ENCODE measurements at regions not wholly inside any gene's neighbourhood (a gene's known extent, or its start where the extent isn't known, plus 50 kb on each side); places are given as distances from the start of the nearest gene placed in this dataset.

DNA sequence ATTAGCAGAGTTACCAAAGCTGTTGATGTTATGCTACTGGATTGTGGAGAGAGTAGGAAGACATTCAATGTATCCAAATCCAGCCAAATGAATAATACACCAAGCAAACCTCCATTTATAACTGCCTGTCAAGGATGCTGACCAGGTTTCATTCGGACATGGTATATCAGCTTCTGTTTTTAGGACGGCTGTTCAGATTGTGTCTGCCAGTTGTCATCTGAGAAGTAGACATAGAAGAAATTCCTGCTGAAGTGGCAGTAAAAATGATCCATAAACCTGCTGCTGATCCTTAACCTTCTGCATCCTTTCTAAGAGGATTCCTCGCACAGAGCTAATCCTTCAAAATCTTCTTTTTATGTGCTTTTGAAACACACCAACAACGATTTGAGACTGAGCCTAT lies 663.6 kb upstream of the PLXNA2 start (continued):
- TF ChIP-seq, protein P1, sequence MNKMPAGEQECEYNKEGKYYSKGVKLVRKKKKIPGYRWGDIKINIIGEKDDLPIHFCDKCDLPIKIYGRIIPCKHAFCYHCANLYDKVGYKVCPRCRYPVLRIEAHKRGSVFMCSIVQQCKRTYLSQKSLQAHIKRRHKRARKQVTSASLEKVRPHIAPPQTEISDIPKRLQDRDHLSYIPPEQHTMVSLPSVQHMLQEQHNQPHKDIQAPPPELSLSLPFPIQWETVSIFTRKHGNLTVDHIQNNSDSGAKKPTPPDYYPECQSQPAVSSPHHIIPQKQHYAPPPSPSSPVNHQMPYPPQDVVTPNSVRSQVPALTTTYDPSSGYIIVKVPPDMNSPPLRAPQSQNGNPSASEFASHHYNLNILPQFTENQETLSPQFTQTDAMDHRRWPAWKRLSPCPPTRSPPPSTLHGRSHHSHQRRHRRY (tag by site-specific recombination; IDR thresholded peaks at IDR 0.05), result no peak
- TF ChIP-seq, protein P2, sequence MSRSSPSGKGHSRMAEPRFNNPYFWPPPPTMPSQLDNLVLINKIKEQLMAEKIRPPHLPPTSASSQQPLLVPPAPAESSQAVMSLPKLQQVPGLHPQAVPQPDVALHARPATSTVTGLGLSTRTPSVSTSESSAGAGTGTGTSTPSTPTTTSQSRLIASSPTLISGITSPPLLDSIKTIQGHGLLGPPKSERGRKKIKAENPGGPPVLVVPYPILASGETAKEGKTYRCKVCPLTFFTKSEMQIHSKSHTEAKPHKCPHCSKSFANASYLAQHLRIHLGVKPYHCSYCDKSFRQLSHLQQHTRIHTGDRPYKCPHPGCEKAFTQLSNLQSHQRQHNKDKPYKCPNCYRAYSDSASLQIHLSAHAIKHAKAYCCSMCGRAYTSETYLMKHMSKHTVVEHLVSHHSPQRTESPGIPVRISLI (tag by site-specific recombination; IDR thresholded peaks at IDR 0.05), result no peak
- TF ChIP-seq ZNF335 (tag by site-specific recombination; conservative IDR thresholded peaks at IDR 0.05) (no peak), ZNF394 (tag by site-specific recombination; IDR thresholded peaks at IDR 0.05; ENCODE audit: borderline replicate concordance) (no peak)
- TF ChIP-seq, protein P3, sequence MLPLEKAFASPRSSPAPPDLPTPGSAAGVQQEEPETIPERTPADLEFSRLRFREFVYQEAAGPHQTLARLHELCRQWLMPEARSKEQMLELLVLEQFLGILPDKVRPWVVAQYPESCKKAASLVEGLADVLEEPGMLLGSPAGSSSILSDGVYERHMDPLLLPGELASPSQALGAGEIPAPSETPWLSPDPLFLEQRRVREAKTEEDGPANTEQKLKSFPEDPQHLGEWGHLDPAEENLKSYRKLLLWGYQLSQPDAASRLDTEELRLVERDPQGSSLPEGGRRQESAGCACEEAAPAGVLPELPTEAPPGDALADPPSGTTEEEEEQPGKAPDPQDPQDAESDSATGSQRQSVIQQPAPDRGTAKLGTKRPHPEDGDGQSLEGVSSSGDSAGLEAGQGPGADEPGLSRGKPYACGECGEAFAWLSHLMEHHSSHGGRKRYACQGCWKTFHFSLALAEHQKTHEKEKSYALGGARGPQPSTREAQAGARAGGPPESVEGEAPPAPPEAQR (tag by site-specific recombination; IDR thresholded peaks at IDR 0.05), result no peak

DNA sequence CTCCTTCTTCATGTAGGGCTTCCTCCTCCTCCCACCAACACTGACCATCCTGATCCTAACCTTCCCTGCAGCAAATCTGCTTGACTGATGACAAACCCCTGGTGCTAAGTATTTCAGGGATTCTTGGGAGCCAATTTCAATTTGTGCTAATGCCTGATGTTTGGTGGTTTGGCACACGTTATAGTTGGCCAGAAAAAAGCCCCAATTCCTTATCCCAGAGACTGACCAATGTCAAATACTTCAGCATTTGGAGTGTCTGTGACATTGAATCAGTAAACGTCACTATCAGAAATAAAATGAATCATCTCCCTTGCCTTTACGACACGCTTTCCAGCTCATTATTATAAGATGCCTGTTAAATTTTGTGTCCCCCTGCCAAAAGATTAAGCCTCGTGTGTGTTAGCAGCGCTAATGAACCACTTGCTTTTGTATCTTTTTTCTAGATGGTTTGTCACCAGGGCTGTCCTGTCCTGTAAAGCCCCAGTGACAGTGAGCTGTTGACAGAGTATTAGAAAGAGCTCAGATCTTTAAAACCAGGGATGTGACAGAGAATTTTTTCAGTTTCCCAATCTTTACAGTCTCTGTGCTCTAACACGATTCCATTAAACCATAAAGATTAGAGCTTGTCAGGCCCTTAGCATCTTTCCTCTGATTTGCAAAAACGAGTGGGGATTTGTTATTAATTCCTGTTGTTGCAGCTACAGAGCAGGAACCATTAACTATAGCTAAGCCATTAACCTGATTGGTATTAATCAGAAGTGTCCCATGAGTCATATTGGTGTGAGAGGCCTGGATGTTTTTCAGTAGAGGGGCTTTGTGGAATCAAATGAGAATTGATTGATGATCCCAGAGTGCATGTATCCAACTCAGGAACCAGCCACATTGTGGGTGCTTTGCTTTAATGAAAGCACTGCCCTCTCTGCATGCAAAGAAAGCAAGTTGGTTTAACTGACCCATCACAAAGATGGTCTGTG lies 665.1 kb upstream of the PLXNA2 start:
- no peaks in the 10 kb centered on the region for H3K36me3 ChIP-seq (ENCODE audit: control insufficient read depth in 2 of 2, insufficient read depth in 1 of 2, low read length in 2 of 2)
- no peak overlapping the region for H3K27ac ChIP-seq (ENCODE audit: extremely low read depth, low read depth, low read length)
- H3K9me3 ChIP-seq (ENCODE audit: control insufficient read depth, insufficient read depth, low read depth, low read length), result no peaks in the 10 kb centered on the region
- H3K4me1 ChIP-seq (ENCODE audit: control insufficient read depth, insufficient read depth, low read length), result no peaks in the 10 kb centered on the region
- no peak overlapping the region for H3K4me3 ChIP-seq (ENCODE audit: low read depth, low read length)
- ChIA-PET POLR2A (no interaction called here), CTCF (interaction anchor here (0.7 kb wide), 1 partner anchor 445 kb away, joined by 3 read pairs; no protein-coding TSS in a partner anchor)
- TF ChIP-seq ZNF544 (tag by site-specific recombination; IDR thresholded peaks at IDR 0.05) (no peak), ZBTB1 (tag by site-specific recombination; IDR thresholded peaks at IDR 0.05) (no peak)

DNA sequence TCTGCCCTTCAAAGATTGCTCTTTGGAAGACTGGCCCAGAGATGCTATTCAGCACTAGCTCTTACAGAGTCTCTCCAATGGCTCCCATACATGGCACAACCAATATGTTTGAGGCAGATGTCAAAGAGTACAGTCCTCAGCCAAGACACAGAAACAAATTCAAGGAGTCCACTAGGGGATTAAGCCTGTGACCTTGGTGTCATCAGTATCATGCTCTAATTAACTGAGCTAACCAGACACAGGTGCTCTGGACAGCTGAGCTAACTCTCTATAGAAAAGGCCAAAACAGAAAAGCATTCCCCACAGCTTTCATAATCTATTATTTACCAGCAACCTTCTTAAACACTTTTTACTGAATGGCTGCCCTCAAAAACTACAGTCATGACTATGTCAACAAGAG lies 666.0 kb upstream of the PLXNA2 start:
- no peak overlapping the region for H3K27ac ChIP-seq (ENCODE audit: extremely low read depth, low read depth, low read length)
- no peaks in the 10 kb centered on the region for H3K36me3 ChIP-seq (ENCODE audit: control insufficient read depth in 2 of 2, insufficient read depth in 1 of 2, low read length in 2 of 2)
- CTCF ChIA-PET, result interaction anchor here (0.7 kb wide), 1 partner anchor 444 kb away, joined by 3 read pairs; no protein-coding TSS in a partner anchor
- TF ChIP-seq GFI1B (tag by site-specific recombination; IDR thresholded peaks at IDR 0.05), result no peak
- no peak for TF ChIP-seq ZNF548 (tag by site-specific recombination; IDR thresholded peaks at IDR 0.05)
- no peak for TF ChIP-seq ZNF621 (tag by site-specific recombination; IDR thresholded peaks at IDR 0.05)
- no peaks in the 10 kb centered on the region for H3K9me3 ChIP-seq (ENCODE audit: control insufficient read depth, insufficient read depth, low read depth, low read length)
- POLR2A ChIA-PET, result no interaction called here
- H3K4me1 ChIP-seq (ENCODE audit: control insufficient read depth, insufficient read depth, low read length), result no peaks in the 10 kb centered on the region
- H3K4me3 ChIP-seq (ENCODE audit: low read depth, low read length), result no peak overlapping the region

DNA sequence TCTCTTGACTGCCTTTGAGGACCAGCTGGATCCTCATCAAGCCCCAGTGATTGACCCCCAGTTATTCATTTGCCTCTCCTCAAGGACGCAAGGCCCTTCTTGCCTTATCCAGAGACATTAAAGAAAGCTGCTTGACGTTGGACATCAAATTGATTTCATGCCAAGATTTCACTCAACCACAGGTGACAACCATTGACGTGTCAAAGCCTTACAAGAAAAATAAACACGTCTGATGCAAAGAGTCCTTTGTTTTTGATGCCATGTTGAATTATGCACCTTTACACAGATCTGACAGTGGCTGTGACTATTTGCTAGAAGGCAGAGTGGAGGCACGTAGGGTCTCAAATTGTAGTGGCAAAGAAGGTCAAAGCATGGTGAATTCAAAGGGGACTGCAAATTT lies 666.2 kb upstream of the CAMK1G start:
- Histone ChIP-seq H3K4me3 (ENCODE audit: low read depth, low read length) (no peak overlapping the region), H3K9me3 (ENCODE audit: control insufficient read depth, insufficient read depth, low read depth, low read length) (no peaks in the 10 kb centered on the region), H3K27ac (ENCODE audit: extremely low read depth, low read depth, low read length) (no peak overlapping the region), H3K4me1 (ENCODE audit: control insufficient read depth, insufficient read depth, low read length) (no peaks in the 10 kb centered on the region), H3K36me3 (ENCODE audit: control insufficient read depth in 2 of 2, insufficient read depth in 1 of 2, low read length in 2 of 2) (no peaks in the 10 kb centered on the region)
- CTCF ChIA-PET, result interaction anchor here (0.6 kb wide), 1 partner anchor 332 kb away, joined by 3 read pairs; no protein-coding TSS in a partner anchor
- POLR2A ChIA-PET, result no interaction called here
- TF ChIP-seq, protein P4, sequence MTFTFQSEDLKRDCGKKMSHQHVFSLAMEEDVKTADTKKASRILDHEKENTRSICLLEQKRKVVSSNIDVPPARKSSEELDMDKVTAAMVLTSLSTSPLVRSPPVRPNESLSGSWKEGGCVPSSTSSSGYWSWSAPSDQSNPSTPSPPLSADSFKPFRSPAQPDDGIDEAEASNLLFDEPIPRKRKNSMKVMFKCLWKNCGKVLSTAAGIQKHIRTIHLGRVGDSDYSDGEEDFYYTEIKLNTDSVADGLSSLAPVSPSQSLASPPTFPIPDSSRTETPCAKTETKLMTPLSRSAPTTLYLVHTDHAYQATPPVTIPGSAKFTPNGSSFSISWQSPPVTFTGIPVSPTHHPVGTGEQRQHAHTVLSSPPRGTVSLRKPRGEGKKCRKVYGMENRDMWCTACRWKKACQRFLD (tag by site-specific recombination; IDR thresholded peaks at IDR 0.05), result no peak
- TF ChIP-seq ZNF664 (tag by site-specific recombination; IDR thresholded peaks at IDR 0.05), result no peak
- no peak for TF ChIP-seq BCL11B (tag by site-specific recombination; IDR thresholded peaks at IDR 0.05; ENCODE audit: low read depth)
- TF ChIP-seq, protein P5, sequence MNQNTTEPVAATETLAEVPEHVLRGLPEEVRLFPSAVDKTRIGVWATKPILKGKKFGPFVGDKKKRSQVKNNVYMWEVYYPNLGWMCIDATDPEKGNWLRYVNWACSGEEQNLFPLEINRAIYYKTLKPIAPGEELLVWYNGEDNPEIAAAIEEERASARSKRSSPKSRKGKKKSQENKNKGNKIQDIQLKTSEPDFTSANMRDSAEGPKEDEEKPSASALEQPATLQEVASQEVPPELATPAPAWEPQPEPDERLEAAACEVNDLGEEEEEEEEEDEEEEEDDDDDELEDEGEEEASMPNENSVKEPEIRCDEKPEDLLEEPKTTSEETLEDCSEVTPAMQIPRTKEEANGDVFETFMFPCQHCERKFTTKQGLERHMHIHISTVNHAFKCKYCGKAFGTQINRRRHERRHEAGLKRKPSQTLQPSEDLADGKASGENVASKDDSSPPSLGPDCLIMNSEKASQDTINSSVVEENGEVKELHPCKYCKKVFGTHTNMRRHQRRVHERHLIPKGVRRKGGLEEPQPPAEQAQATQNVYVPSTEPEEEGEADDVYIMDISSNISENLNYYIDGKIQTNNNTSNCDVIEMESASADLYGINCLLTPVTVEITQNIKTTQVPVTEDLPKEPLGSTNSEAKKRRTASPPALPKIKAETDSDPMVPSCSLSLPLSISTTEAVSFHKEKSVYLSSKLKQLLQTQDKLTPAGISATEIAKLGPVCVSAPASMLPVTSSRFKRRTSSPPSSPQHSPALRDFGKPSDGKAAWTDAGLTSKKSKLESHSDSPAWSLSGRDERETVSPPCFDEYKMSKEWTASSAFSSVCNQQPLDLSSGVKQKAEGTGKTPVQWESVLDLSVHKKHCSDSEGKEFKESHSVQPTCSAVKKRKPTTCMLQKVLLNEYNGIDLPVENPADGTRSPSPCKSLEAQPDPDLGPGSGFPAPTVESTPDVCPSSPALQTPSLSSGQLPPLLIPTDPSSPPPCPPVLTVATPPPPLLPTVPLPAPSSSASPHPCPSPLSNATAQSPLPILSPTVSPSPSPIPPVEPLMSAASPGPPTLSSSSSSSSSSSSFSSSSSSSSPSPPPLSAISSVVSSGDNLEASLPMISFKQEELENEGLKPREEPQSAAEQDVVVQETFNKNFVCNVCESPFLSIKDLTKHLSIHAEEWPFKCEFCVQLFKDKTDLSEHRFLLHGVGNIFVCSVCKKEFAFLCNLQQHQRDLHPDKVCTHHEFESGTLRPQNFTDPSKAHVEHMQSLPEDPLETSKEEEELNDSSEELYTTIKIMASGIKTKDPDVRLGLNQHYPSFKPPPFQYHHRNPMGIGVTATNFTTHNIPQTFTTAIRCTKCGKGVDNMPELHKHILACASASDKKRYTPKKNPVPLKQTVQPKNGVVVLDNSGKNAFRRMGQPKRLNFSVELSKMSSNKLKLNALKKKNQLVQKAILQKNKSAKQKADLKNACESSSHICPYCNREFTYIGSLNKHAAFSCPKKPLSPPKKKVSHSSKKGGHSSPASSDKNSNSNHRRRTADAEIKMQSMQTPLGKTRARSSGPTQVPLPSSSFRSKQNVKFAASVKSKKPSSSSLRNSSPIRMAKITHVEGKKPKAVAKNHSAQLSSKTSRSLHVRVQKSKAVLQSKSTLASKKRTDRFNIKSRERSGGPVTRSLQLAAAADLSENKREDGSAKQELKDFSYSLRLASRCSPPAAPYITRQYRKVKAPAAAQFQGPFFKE (tag by site-specific recombination; IDR thresholded peaks at IDR 0.05; ENCODE audit: borderline replicate concordance), result no peak
- TF ChIP-seq ZNF19 (tag by site-specific recombination; IDR thresholded peaks at IDR 0.05; ENCODE audit: low read depth), result no peak
- no peak for TF ChIP-seq HOXC10 (CRISPR knock-in tag; IDR thresholded peaks at IDR 0.05)
- no peak for TF ChIP-seq ZNF843 (tag by site-specific recombination; IDR thresholded peaks at IDR 0.05)
- TF ChIP-seq ZNF585B (tag by site-specific recombination; IDR thresholded peaks at IDR 0.05), result no peak
